Gastrocnemius medialis (tissue), 4 donors: ENCODE measurements at regions not wholly inside any gene's neighbourhood (a gene's known extent, or its start where the extent isn't known, plus 50 kb on each side); places are given as distances from the start of the nearest gene placed in this dataset.

ENCODE experiments used
- POLR2A ChIP-seq, 2 donors: fragments of 450-650 bp; IDR thresholded peaks; one replicate each; pipeline ENCODE4 v1.6.1; 2017; ENCODE audit warnings: antibody characterized with exemption in 2 of 2, mild to moderate bottlenecking in 2 of 2, moderate library complexity in 2 of 2
- TF ChIP-seq, protein P1 (sequence below), 5 experiments: fragments of 450-650 bp in 3 of 5; fragments of 200-600 bp in 2 of 5; sonication (generic) in 2 of 5; IDR thresholded peaks in 4 of 5; conservative IDR thresholded peaks in 1 of 5; 1 replicate in 4 of 5; 2 replicates in 1 of 5; pipeline ENCODE4 v1.5.1; 2016 to 2019; ENCODE audit warnings: antibody characterized with exemption in 5 of 5, mild to moderate bottlenecking in 3 of 5, moderate library complexity in 3 of 5

DNA sequence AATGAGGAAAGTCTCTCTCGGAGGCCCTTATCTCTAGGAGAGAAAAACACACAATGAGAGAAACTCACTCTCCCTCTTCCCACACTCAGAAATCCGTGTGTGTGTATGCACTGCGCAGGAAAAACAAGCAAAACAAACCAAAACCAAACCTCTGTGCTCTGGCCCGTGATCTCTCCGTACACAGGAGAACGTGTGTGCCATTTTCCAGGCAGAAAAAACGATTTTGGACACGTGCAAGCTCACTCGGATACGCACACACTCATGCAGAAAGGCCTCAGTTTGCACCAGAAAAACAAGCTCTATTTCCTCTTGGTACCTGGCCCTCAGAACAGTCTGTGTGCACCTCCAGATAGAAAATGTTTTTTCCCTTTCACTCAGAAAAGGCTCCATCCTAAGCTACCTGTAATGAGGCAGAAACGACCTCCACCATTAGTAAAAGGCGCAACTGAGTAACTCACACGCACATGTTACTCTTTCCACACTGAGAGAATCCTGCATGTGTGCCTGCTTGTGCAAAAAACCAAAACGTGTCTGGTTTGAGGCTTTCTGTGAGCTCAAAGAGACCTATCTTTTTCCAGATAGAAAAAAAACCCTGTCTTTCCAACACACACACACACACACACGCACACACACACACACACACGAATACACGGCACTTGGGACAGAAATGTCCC is 99.2 kb downstream of the EDN3 start:
- TF ChIP-seq, protein P1, sequence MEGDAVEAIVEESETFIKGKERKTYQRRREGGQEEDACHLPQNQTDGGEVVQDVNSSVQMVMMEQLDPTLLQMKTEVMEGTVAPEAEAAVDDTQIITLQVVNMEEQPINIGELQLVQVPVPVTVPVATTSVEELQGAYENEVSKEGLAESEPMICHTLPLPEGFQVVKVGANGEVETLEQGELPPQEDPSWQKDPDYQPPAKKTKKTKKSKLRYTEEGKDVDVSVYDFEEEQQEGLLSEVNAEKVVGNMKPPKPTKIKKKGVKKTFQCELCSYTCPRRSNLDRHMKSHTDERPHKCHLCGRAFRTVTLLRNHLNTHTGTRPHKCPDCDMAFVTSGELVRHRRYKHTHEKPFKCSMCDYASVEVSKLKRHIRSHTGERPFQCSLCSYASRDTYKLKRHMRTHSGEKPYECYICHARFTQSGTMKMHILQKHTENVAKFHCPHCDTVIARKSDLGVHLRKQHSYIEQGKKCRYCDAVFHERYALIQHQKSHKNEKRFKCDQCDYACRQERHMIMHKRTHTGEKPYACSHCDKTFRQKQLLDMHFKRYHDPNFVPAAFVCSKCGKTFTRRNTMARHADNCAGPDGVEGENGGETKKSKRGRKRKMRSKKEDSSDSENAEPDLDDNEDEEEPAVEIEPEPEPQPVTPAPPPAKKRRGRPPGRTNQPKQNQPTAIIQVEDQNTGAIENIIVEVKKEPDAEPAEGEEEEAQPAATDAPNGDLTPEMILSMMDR (IDR thresholded peaks at IDR 0.05 in 4 of 5, conservative IDR thresholded peaks at IDR 0.05 in 1 of 5) = no peak
- TF ChIP-seq POLR2A (IDR thresholded peaks at IDR 0.05) = no peak
